NAMALWA (cell line): ENCODE measurements at regions not wholly inside any gene's neighbourhood (a gene's known extent, or its start where the extent isn't known, plus 50 kb on each side); places are given as distances from the start of the nearest gene placed in this dataset.
"Not testable (repeated sequence)": the region's sequence is repeated elsewhere in the genome, so short reads cannot be mapped to it uniquely, and the experiment has no call there.

Experiments used
- DNase-seq: peaks from one replicate; pipeline ENCODE4 v3.0.0-alpha.2; 2015; ENCODE audit warnings: low spot score

GRCh38 chr3:28033059-28033784 is 208.2 kb upstream of the CMC1 start:
- DNase-seq: peak; percentile 21

DNA sequence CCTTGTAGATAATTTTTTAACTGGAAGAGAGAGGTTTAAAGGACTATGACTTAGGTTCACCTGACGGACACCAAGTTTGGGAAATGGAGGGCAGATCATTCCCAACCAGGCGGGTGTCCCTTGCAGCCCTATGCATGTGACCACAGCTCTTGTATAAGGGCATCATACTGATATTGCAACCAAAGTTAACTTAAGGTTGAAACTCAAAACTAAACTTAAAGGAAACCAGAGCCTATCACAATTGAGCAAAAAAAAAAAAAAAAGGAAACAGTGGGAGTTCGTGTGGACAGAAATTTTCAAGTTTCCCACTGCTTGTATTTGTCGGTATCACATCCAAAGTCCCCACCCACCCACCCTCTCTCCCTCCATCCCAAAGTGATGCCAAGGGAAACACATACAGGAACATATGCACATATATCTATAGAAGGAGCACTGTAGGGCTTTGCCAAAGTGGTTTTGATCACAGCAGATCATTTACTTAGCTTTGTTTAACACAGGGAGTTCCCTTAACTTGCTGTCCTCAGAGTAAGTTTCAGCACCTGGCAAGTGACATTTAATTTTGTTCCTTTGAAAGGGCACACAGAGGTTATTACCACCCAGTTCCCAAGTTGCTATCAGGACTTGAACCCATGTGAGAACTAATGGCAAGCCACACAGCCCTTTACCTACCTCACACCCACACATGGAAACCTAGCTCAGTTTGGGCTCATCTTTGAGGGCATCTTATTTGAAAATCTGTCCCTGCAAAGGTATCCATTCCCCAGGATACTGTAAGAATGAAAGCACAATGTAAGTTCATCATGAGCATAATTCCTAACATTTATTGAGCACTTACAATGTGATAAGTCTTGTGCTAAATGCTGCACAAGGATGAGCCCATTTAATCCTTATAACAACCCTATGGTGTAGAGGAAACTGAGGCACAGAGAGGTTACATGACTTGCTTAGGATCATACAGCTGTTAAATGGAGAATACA is 204.5 kb upstream of the CMC1 start:
- DNase-seq: no peak

GRCh38 chr3:28039234-28039633 is 202.2 kb upstream of the CMC1 start:
- no peak for DNase-seq

DNA sequence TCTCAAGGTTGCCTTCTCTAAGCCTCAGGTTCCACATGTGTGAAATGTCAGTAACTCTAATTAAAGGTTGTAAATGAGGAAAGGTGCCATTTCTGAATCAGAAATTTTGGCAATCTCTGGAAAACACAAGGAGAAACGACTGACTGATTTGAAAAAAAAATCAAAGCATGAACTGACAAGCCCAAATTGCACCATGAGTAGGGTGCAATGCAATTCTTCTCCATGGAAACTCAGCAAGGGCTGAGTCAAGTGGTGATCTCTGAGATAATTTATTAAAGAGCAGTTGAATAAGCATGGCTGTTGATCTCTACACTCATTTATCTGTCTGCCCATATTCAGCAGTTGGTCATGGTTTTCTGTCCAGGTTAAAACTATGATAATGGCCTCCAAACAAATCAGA is 201.6 kb upstream of the CMC1 start:
- no peak for DNase-seq

DNA sequence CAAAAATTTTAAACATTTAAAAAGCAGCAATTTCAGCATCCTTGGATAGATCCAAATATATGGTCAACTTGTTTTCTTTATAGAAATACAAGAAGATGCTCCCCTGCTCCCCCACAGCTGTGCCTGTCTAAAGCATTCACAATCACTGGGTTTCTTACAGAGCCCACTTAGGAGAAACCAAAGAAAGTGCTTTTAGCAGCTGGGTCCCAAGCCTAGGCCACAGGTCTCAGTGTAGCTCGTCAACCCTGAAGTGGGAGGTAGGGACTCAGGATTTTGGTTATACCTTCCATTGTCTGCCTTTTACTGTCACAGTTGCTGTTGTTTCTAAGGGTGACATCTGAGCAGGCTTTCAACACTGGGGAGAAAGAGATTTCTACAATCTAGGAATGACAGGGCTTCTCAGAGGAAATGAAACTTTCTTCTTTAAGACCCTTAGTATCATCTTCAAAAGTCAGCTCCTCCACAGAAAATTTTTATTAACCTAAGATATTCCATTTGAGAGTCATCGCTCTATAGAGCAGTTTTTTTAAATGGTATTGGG is 199.3 kb upstream of the CMC1 start:
- DNase-seq: no peak

DNA sequence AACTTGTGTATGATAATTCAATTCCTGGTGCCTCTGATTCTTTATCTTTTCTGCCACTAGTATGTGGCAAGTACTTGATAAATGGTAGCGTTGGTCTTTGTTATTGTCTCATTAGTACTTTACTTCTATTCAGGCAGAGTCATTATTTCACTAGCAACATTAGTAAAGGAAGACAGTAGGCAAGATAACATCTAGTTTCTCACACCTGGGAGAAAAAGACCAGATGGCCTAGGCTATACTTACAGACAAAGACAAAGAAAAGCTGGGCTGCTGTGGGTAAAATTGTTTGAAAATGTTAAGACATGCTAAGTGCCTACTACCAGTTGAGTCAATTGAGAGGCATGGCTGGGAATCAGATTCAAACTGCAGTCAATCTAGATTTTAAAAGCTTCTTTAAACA is 198.7 kb upstream of the CMC1 start:
- no peak for DNase-seq

DNA sequence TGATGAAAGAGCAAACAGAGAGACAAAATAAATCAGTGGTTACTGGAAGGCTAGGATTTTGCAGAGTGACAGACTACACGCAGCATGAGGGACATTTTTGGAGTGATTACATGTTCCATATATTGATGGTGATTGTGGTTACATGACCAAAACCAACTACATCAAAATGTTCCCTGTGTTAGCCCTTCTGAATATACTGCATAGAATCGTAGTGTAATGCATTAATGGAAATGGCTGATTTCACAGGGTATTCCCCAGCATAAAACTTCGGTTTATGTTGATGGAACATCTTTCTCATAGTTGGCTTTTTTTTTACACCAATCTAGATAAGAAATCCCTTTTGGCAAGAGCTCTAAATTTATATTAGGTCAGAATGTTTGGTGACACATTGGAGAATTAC is 191.3 kb upstream of the CMC1 start:
- DNase-seq: no peak

GRCh38 chr3:28050885-28051284 is 190.5 kb upstream of the CMC1 start:
- no peak for DNase-seq

- no peak for DNase-seq
Measured at GRCh38 chr3:28053759-28054158, 187.7 kb upstream of the CMC1 start.

DNA sequence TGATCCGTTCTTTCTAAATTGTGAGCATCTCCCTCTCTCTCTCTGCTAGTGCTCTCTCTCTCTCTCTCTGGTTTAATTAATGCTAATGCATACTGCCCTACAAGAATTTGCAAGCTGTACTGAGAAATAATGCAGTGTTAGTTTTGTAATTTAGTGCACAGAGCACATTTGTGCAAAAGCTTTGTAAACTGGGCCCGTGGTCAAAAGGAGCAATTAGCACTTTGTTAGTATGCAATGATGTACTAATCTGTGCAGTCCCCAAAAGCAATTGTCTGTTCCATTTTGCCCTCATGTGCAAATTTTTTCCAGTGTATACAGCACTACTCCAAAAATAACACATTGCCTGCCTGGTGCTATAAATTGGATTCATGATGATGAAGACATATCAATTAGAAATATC is 184.6 kb upstream of the CMC1 start:
- no peak for DNase-seq

DNA sequence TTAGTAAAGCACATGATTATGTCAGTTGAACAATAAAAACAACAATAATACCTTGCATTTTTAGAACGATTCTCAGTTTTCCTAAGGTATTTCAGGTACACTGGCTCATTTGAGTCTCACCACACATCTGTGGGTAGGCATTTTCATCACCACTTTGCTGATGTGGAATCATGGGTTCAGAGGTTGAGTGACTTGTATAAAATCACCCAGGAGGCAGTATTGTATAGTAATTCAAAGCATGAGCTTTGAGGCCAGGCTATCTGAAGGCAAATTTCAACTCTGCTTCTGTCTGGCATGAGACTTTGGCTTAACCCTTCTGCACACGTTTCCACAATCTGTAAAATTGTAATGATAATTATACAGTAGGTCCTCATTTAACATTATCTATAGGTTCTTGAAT is 183.9 kb upstream of the CMC1 start:
- no peak for DNase-seq

GRCh38 chr3:28059199-28059598 is 182.2 kb upstream of the CMC1 start:
- DNase-seq: not testable (repeated sequence)

DNA sequence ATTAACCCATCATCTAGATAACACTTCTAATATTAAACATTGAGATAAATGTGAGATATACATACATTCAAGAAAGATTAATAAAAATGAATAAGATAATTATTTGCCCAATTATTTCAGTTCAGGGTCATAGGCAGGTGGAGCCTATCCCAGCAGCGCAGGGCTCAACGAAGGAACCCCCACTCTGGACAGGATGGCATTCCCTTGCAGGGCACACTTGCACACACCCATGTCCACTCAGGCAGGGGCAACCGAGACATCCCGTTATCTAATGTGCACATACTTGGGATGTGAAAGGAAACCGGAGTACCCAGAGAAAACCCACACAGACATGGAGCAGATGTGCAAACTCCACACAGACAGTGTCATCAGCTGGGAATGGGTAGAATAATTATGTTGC is 175.4 kb upstream of the CMC1 start:
- DNase-seq: no peak

- no peak for DNase-seq
Measured at GRCh38 chr3:28067014-28067413, 174.4 kb upstream of the CMC1 start.

- DNase-seq: no peak
Measured at GRCh38 chr3:28068342-28068741, 173.1 kb upstream of the CMC1 start.

DNA sequence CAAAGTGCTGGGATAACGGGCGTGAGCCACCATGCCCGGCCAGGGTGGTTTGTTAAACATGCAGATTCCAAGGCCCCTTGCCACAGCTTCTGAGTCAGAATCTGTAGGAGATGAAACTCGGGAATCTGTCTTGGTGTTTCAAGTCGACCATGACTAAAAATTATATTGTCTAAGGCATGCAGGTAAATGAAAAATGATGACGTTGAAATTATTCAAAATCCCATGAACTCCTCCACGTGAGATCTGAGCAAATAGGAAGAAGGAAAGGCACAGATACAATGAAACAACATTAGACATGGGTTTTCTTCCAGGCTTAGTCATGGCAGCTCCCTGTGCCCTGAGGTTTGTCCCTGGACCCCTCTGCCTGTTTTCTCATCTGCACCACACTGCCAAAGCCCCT is 172.0 kb upstream of the CMC1 start:
- no peak for DNase-seq

GRCh38 chr3:28076246-28076645 is 165.2 kb upstream of the CMC1 start:
- DNase-seq: no peak

GRCh38 chr3:28077572-28077971 is 163.8 kb upstream of the CMC1 start:
- DNase-seq: no peak

GRCh38 chr3:28078536-28078935 is 162.9 kb upstream of the CMC1 start:
- DNase-seq: no peak

DNA sequence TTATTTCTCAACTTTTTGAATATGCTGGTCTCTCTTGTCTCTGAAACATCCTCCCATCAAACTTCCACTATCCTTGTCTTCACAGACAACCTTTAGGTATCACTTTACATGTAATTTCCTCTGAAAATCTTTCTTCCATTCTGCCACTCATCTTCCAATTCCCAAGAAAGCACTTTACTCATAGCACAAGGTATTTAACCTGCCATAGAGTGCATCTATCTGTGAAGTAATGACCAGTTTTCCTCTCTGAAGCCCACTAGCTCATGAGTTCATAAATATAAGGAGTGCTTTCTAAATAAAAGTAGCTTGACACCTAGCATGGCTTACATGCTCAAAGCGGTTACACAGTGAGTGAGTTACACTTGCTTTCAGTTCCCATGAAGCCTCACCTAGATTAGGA is 160.7 kb upstream of the CMC1 start:
- DNase-seq: no peak

- DNase-seq: no peak
Measured at GRCh38 chr3:28081533-28081947, 159.9 kb upstream of the CMC1 start.

- no peak for DNase-seq
Measured at GRCh38 chr3:28087591-28087990, 153.8 kb upstream of the CMC1 start.
